ENCODE measurements at regions not wholly inside any gene's neighbourhood (a gene's known extent, or its start where the extent isn't known, plus 50 kb on each side); places are given as distances from the start of the nearest gene placed in this dataset.

GRCh38 chr2:41902897-41903296, 144.9 kb upstream of the PKDCC start:
- no peaks in the 10 kb centered on the region for H3K36me3 ChIP-seq
- no peak overlapping the region for H3K27ac ChIP-seq
- no peaks in the 10 kb centered on the region for H3K9me3 ChIP-seq
- intact Hi-C loops (cut with DNase I; ENCODE audit: low total_unique reads), result no loop called here
- TF ChIP-seq POLR2A (IDR thresholded peaks at IDR 0.05) (no peak), CTCF (IDR thresholded peaks at IDR 0.05) (no peak)
- no peaks in the 10 kb centered on the region for H3K27me3 ChIP-seq
- H3K4me1 ChIP-seq, result no peaks in the 10 kb centered on the region
- H3K4me3 ChIP-seq, result no peak overlapping the region
- no peak for DNase-seq

DNA sequence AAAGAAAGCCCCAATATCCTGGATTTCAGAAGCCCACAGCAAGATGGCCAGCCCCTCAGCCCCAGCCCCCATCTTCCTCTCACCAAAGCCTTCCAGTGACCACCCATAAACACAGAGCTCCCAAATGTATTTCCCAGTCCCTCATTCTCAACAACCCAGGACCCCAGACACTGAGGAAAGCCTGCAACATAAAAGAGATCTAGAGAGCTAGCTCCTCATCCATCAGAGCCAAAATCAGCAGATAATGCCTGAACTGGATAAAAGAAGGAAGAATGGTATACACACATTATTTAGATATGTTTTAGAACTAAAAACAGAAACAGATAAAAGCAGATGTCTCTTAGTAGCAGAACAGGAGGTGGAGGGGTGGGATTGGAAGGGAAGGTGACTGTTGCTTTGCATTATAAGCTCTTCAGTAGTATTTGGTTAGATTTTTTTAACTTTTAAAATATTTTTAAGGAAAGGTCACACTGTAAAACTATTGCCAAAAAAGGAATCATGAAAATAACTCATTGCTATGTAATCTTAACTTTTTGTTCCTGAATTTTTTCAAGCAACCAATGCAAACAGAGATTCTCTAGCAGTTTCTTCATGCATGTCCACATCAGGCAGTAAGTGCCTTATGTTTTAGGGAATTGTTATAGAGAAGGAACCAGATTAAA, 144.2 kb upstream of the PKDCC start:
- H3K27me3 ChIP-seq, result no peaks in the 10 kb centered on the region
- H3K9me3 ChIP-seq, result no peaks in the 10 kb centered on the region
- intact Hi-C loops (cut with DNase I; ENCODE audit: low total_unique reads), result no loop called here
- no peak overlapping the region for H3K27ac ChIP-seq
- DNase-seq, result no peak
- TF ChIP-seq POLR2A (IDR thresholded peaks at IDR 0.05) (no peak), CTCF (IDR thresholded peaks at IDR 0.05) (no peak)
- H3K4me3 ChIP-seq, result no peak overlapping the region
- no peaks in the 10 kb centered on the region for H3K36me3 ChIP-seq
- H3K4me1 ChIP-seq, result no peaks in the 10 kb centered on the region

DNA sequence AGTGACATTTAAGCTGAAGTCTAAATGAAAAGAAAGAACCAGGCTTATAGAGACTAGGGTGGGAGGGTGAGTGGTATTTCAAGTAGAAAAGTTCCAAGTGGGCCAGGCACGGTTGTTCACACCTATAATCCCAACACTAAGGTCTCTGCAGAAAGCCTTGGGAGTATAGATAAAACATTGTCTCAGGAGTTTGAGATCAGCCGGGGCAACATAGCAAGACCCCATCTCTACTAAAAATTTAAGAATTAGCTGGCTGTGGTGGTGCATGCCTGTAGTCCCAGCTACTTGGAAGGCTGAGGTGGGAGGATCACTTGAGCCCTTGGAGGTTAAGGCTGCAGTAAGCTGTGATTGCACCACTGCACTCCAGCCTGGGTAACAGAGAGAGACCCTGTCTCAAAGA, 143.4 kb upstream of the PKDCC start:
- Histone ChIP-seq H3K36me3 (no peaks in the 10 kb centered on the region), H3K4me1 (no peaks in the 10 kb centered on the region), H3K27ac (no peak overlapping the region), H3K27me3 (no peaks in the 10 kb centered on the region), H3K9me3 (no peaks in the 10 kb centered on the region), H3K4me3 (no peak overlapping the region)
- TF ChIP-seq CTCF (IDR thresholded peaks at IDR 0.05) (no peak), POLR2A (IDR thresholded peaks at IDR 0.05) (no peak)
- intact Hi-C loops (cut with DNase I; ENCODE audit: low total_unique reads), result no loop called here
- no peak for DNase-seq

- Histone ChIP-seq H3K4me3 (no peak overlapping the region), H3K27ac (no peak overlapping the region), H3K4me1 (no peaks in the 10 kb centered on the region), H3K27me3 (no peaks in the 10 kb centered on the region), H3K9me3 (no peaks in the 10 kb centered on the region), H3K36me3 (no peaks in the 10 kb centered on the region)
- TF ChIP-seq CTCF (IDR thresholded peaks at IDR 0.05), result no peak
- TF ChIP-seq POLR2A (IDR thresholded peaks at IDR 0.05), result no peak
- intact Hi-C loops (cut with DNase I; ENCODE audit: low total_unique reads), result no loop called here
- no peak for DNase-seq
These were observed 142.1 kb upstream of the PKDCC start for GRCh38 chr2:41905597-41906337.

DNA sequence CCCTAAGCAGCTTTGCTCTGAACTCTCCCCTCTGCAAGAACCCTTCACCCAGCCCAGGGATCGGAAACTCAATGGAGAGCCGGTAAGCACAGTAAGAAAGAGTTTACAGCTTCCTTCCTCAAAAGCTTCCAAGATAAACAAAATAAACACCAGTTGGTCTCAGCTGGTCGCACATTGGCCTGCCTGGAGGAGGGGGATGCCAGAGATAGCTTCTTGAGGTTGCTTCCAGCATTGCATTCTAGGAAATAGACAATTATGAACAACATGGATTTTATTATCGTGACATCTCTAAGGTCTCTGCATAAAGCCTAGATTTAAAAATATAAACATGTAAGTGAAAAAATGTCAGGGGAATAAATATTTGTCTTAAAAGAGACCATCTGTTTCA, 141.5 kb upstream of the PKDCC start:
- no peaks in the 10 kb centered on the region for H3K27me3 ChIP-seq
- no peaks in the 10 kb centered on the region for H3K36me3 ChIP-seq
- no peaks in the 10 kb centered on the region for H3K4me1 ChIP-seq
- intact Hi-C loops (cut with DNase I; ENCODE audit: low total_unique reads), result no loop called here
- H3K27ac ChIP-seq, result no peak overlapping the region
- TF ChIP-seq POLR2A (IDR thresholded peaks at IDR 0.05), result no peak
- no peak for TF ChIP-seq CTCF (IDR thresholded peaks at IDR 0.05)
- no peak overlapping the region for H3K4me3 ChIP-seq
- H3K9me3 ChIP-seq, result no peaks in the 10 kb centered on the region
- no peak for DNase-seq

Measured in uterus (tissue), 3 donors.